Thoracic aorta (tissue), 2 donors: ENCODE measurements at regions not wholly inside any gene's neighbourhood (a gene's known extent, or its start where the extent isn't known, plus 50 kb on each side); places are given as distances from the start of the nearest gene placed in this dataset.

Experiments used
- ATAC-seq: fragments of 150-250 bp; one replicate; pipeline ENCODE4 v1.8.0; 2017; ENCODE audit warnings: low read depth; ENCODE audit not compliant: insufficient number of reproducible peaks, low FRiP score
- DNase-seq: peaks from one replicate; pipeline ENCODE4 v3.0.0-alpha.2; 2020; ENCODE audit warnings: low spot score
- H3K27ac ChIP-seq, 2 donors: fragments of 200-600 bp; sonication (generic); 1 replicate in 1 of 2; 2 replicates in 1 of 2; pipeline ENCODE4 v1.5.1; 2016; ENCODE audit warnings: mild to moderate bottlenecking in 2 of 2, moderate library complexity in 2 of 2
- H3K27me3 ChIP-seq: fragments of 200-600 bp; sonication (generic); replicated peaks from 2 replicates; pipeline ENCODE4 v1.6.0; 2016; ENCODE audit warnings: mild to moderate bottlenecking; ENCODE audit not compliant: insufficient read depth
- H3K36me3 ChIP-seq: fragments of 200-600 bp; sonication (generic); one replicate; pipeline ENCODE4 v1.5.1; 2016
- H3K4me1 ChIP-seq, 2 donors: fragments of 200-600 bp; sonication (generic); 1 replicate in 1 of 2; 2 replicates in 1 of 2; pipeline versions ENCODE4 v1.5.1 to v1.6.0; 2016; ENCODE audit warnings: low read depth in 2 of 2, mild to moderate bottlenecking in 1 of 2; ENCODE audit not compliant: control insufficient read depth in 1 of 2
- H3K4me3 ChIP-seq: fragments of 200-600 bp; sonication (generic); 2 replicates; pipeline ENCODE4 v1.5.1; 2016; ENCODE audit warnings: mild to moderate bottlenecking
- H3K9me3 ChIP-seq: fragments of 200-600 bp; sonication (generic); 2 replicates; pipeline ENCODE4 v1.5.1; 2016
- CTCF ChIP-seq: fragments of 200-600 bp; sonication (generic); IDR thresholded peaks from one replicate; pipeline ENCODE4 v1.5.1; 2019; ENCODE audit warnings: antibody characterized with exemption

GRCh38 chr5:143648696-143649095 lies 163.3 kb upstream of the HMHB1 start:
- ATAC-seq (no peak), DNase-seq (no peak)
- H3K36me3 ChIP-seq: no peaks in the 10 kb centered on the region
- peaks cover 2 to 16% of the 10 kb centered on the region in 2 donors for H3K4me1 ChIP-seq
- TF ChIP-seq CTCF: no peak
- no peak overlapping the region for H3K4me3 ChIP-seq
- no peak overlapping the region for H3K27ac ChIP-seq
- H3K9me3 ChIP-seq: no peaks in the 10 kb centered on the region
- H3K27me3 ChIP-seq: no peaks in the 10 kb centered on the region

DNA sequence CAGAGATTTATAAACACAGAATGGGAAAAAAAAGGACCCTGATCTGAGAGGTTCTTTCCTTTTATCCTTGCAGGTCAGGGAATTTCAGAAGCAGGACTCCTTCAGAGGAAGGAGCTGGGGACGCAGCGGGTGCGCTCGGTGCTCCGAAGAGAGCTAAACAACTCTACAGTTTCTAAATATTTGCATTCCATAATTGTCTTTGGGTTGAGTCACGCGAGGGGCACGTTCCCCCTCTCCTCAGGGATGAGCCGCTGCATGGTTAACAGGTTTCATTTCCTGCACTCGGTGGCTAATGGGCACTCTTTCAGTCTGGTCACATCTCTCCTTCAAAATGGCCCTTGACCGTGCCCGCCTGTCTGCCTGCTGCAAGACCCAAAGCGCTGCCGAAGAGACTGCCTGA lies 165.0 kb upstream of the HMHB1 start:
- Histone ChIP-seq H3K4me1 (peaks cover 2 to 16% of the 10 kb centered on the region in 2 donors), H3K27ac (no peak overlapping the region), H3K9me3 (no peaks in the 10 kb centered on the region), H3K27me3 (no peaks in the 10 kb centered on the region), H3K36me3 (no peaks in the 10 kb centered on the region), H3K4me3 (no peak overlapping the region)
- no peak for TF ChIP-seq CTCF
- no peak for DNase-seq
- no peak for ATAC-seq

DNA sequence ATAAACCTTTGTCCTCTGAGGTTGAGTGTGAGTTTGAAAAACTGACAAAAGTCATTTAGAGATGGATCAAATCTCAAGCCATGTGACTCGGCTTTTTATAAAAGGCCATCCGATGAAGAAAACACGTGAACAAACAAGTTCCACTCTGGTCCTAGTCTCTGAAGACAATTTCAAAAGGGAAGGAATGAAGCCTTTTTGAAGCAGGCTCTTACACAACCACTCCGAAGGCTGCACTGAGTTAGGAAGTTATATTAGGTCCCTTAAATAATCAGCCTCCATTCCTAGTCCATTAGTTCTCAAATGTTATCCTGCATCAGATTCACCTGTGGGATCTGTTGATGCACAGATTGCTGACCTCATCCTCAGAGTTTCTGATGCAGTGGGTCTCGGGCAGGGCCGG lies 166.6 kb upstream of the HMHB1 start:
- DNase-seq: no peak
- Histone ChIP-seq H3K4me1 (peaks cover 2 to 13% of the 10 kb centered on the region in 2 donors), H3K4me3 (no peak overlapping the region)

DNA sequence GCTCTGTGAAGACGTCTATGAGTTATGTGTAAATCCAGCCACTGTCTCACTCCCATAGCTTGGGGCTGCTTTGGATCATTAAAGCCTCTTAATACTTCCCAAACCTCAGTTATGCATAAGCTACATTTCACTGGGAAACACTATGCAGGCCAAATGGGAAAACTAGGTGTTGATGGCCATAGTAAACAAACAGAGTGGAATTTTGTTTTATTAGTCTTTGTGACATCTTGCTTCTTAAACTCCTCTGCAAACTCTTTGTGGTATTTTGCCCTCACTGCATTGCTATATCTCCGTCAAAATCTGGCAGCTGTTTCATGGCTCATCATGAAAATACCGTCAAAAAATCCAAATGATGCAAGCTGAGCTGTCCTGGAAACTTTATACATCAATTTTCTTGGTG lies 167.2 kb upstream of the HMHB1 start:
- Histone ChIP-seq H3K4me1 (peaks cover 0 to 6% of the 10 kb centered on the region in 2 donors), H3K27ac (no peak overlapping the region), H3K9me3 (no peaks in the 10 kb centered on the region), H3K36me3 (no peaks in the 10 kb centered on the region), H3K4me3 (no peak overlapping the region), H3K27me3 (no peaks in the 10 kb centered on the region)
- DNase-seq (no peak), ATAC-seq (no peak)
- no peak for TF ChIP-seq CTCF

More for the DNA sequence above, 166.6 kb upstream of the HMHB1 start:
- Histone ChIP-seq H3K36me3 (no peaks in the 10 kb centered on the region), H3K9me3 (no peaks in the 10 kb centered on the region), H3K27ac (no peak overlapping the region), H3K27me3 (no peaks in the 10 kb centered on the region)
- no peak for ATAC-seq
- no peak for TF ChIP-seq CTCF

GRCh38 chr5:143642791-143643190 lies 169.2 kb upstream of the HMHB1 start:
- H3K27ac ChIP-seq: no peak overlapping the region
- no peak for ATAC-seq
- H3K27me3 ChIP-seq: no peaks in the 10 kb centered on the region
- H3K36me3 ChIP-seq: no peaks in the 10 kb centered on the region
- H3K4me1 ChIP-seq: peaks cover under 1 to 4% of the 10 kb centered on the region in 2 donors
- TF ChIP-seq CTCF: no peak
- no peak for DNase-seq
- H3K9me3 ChIP-seq: no peaks in the 10 kb centered on the region
- no peak overlapping the region for H3K4me3 ChIP-seq
